HG03135 (cell line): ENCODE measurements at regions not wholly inside any gene's neighbourhood (a gene's known extent, or its start where the extent isn't known, plus 50 kb on each side); places are given as distances from the start of the nearest gene placed in this dataset.

ENCODE experiments used
- ATAC-seq: cut with Tn5 transposase; IDR thresholded peaks from one replicate; pipeline ENCODE4 v1.9.1; 2021; ENCODE audit warnings: mild to moderate bottlenecking, moderate library complexity; ENCODE audit not compliant: unreplicated experiment

DNA sequence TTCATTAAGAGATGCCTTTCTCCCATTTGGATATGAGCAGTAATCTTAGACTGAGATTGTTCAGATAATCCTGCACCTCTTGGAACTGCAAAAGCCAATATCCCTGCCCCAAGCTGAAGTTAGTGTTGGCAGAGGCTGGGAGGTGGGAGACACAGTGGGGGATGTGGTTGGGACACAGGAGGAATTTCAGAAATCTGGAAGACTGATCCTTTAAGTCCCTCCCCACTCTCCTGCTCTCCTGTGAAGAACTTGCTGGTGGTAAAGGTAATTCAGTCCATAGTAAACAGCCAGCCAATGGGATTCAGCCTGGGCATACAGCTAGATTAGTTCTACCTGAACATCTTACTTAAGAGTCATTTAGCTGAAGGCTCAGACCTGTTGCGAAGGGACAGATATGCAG lies 50.0 kb upstream of the TMEM178A start:
- no peak for ATAC-seq
